BJ (cell line): ENCODE measurements at regions not wholly inside any gene's neighbourhood (a gene's known extent, or its start where the extent isn't known, plus 50 kb on each side); places are given as distances from the start of the nearest gene placed in this dataset.
A peak's percentile ranks its signal among the peaks of the same experiment; 100 is the strongest.

Source experiments
- CTCF ChIA-PET: fragments of 350-600 bp; formaldehyde crosslinking; extraction: SDS; loops from one replicate; lab custom pipeline; 2021; ENCODE audit warnings: antibody characterized with exemption, inconsistent platforms; lab: Yijun Ruan, JAX
- POLR2A ChIA-PET: fragments of 300-600 bp; sonication (Branson Sonifier 250); formaldehyde crosslinking; extraction: SDS; loops from one replicate; lab custom pipeline; 2021; ENCODE audit warnings: antibody characterized with exemption; lab: Charles Lee
- DNase-seq: peaks from one replicate; pipeline ENCODE4 v3.0.0-alpha.2; 2011; ENCODE audit warnings: low read depth
- H3K27me3 ChIP-seq: 2 replicates; pipeline ENCODE4 v1.6.0; 2011; ENCODE audit warnings: low read length; ENCODE audit not compliant: control insufficient read depth, insufficient read depth
- H3K36me3 ChIP-seq: 2 replicates; pipeline ENCODE4 v1.5.1; 2011; ENCODE audit warnings: low read length; ENCODE audit not compliant: control insufficient read depth, insufficient read depth
- H3K4me3 ChIP-seq: 2 replicates; pipeline ENCODE4 v1.5.1; 2011; ENCODE audit warnings: low read depth, mild to moderate bottlenecking, control low read depth, low read length
- CTCF ChIP-seq: IDR thresholded peaks from 2 replicates; pipeline ENCODE4 v1.5.1; 2011; ENCODE audit warnings: low read depth, mild to moderate bottlenecking, control low read depth, inconsistent platforms, low read length, moderate library complexity; ENCODE audit not compliant: insufficient read depth

DNA sequence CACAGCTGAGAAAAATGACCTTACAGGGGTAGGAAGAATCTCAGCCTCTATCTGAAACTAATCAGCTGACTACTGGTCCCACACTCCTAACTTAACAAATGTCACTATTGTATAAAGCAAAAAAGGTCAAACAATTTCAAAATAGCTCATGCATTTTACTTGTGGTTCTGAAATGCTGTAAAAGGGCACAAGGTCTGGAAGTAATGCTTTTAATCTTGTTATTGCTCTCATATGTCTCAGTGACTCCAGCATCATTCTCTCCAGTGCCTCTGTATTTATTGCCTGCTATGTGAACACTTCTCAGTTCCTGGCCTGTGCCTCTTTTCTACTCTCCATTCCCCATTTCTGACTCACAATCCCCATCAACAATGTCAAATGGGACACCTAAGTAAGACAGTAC lies 937.7 kb downstream of the CDH11 start:
- peak; percentile 0 for DNase-seq
- ChIA-PET POLR2A (no interaction called here), CTCF (interaction anchor here (0.8 kb wide), 1 partner anchor 243 kb away, joined by 3 read pairs; no protein-coding TSS in a partner anchor)
- H3K27me3 ChIP-seq, result no peaks in the 10 kb centered on the region
- no peak overlapping the region for H3K4me3 ChIP-seq
- no peak for TF ChIP-seq CTCF
- H3K36me3 ChIP-seq, result no peaks in the 10 kb centered on the region

- DNase-seq, result no peak
- Histone ChIP-seq H3K36me3 (no peaks in the 10 kb centered on the region), H3K4me3 (no peak overlapping the region), H3K27me3 (no peaks in the 10 kb centered on the region)
- POLR2A ChIA-PET, result no interaction called here
- no peak for TF ChIP-seq CTCF
- CTCF ChIA-PET, result no interaction called here
These were observed 938.9 kb downstream of the CDH11 start for GRCh38 chr16:64182985-64183384.

DNA sequence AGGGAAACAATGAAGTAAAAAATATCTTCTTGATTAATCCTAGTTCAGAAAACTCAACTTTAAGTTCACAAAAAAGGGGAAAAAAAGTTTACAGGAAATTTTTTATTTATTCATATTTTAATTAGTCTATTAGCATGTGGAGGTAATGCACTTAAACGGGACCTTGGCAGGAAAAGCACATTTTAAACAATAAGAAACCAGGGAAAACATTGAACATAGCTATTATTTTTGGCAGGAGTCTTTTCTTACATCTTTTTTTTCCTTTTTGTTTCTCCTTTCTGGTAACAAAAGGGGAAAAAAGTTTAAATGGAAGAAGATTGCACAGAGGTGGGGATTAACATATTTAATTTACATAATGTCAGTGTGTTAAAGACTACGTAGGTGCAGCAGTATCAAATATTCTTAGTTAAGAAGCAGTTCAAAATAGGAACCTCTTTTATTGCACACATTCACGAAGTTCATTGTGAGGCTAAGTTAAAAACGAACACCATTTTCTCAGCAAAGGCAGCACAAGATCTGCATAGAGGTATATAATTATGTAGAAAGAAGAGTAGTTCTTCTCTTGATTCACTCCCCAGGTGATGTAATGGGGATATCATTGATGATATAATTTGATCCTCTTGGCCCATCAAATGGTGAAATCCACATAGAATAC lies 940.5 kb downstream of the CDH11 start:
- CTCF ChIA-PET, result interaction anchor here (1.3 kb wide), 1 partner anchor 11 kb away, joined by 3 read pairs; no protein-coding TSS in a partner anchor

DNA sequence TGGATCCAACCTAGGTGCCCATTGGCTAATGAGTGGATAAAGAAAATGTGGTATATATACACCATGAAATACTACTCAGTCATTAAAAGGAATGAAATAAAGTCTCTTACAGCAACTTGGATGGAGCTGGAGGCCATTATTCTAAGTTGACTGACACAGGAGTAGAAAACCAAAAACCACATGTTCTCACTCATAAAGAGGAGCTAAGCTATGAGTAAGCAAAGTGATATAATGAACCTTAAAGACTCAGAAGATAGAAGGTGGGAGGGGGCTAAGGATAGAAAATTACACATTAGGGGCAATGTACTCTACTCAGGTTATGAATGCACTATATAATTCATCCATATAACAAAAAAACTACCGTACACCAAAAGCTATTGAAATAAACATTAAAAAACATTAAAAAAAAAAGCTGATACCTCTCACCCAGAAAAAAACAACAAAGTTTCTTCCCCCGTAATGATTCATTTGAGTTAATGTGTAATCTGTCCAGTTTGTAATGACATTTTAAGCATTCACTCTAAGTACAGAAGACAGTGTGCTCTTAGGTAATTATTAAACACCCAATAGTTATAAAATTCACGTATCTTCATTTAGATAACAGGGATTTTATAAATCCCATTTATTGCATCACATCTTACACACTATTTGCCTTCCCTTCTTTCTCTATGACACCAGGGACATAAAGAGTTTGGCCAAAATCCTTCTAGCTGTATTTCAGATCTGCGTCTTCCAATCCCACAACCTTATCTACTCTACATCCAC lies 941.5 kb downstream of the CDH11 start:
- CTCF ChIA-PET, result interaction anchor here (1.3 kb wide), 1 partner anchor 10 kb away, joined by 3 read pairs; no protein-coding TSS in a partner anchor
- no peak overlapping the region for H3K4me3 ChIP-seq
- no peak for TF ChIP-seq CTCF
- no peak for DNase-seq
- no peaks in the 10 kb centered on the region for H3K36me3 ChIP-seq
- POLR2A ChIA-PET, result no interaction called here
- no peaks in the 10 kb centered on the region for H3K27me3 ChIP-seq

More for the DNA sequence above, 940.5 kb downstream of the CDH11 start:
- no peak for TF ChIP-seq CTCF
- DNase-seq, result no peak
- Histone ChIP-seq H3K4me3 (no peak overlapping the region), H3K27me3 (no peaks in the 10 kb centered on the region), H3K36me3 (no peaks in the 10 kb centered on the region)
- POLR2A ChIA-PET, result no interaction called here

GRCh38 chr16:64174327-64174726 lies 947.5 kb downstream of the CDH11 start:
- Histone ChIP-seq H3K4me3 (no peak overlapping the region), H3K36me3 (no peaks in the 10 kb centered on the region), H3K27me3 (no peaks in the 10 kb centered on the region)
- DNase-seq, result no peak
- ChIA-PET CTCF (no interaction called here), POLR2A (no interaction called here)
- TF ChIP-seq CTCF, result no peak
